OCI-LY7 (cell line): ENCODE measurements at regions not wholly inside any gene's neighbourhood (a gene's known extent, or its start where the extent isn't known, plus 50 kb on each side); places are given as distances from the start of the nearest gene placed in this dataset.

Experiments used
- BruUV-seq: library from RNA; stranded (reverse); fragments of 400-500 nt; replicated peaks from 2 replicates; lab custom pipeline; 2021; lab: Mats Ljungman, UMichigan
- CTCF ChIA-PET: fragments of 300-600 bp; sonication (Branson Sonifier 250); formaldehyde crosslinking; loops from one replicate; lab custom pipeline; 2022; ENCODE audit warnings: antibody characterized with exemption; ENCODE audit not compliant: unreplicated experiment; lab: Charles Lee
- POLR2A ChIA-PET: fragments of 300-600 bp; sonication (Branson Sonifier 250); formaldehyde crosslinking; loops from one replicate; lab custom pipeline; 2022; ENCODE audit warnings: antibody characterized with exemption; lab: Charles Lee
- DNase-seq: peaks from one replicate; pipeline ENCODE4 v3.0.0-alpha.2; 2015; ENCODE audit warnings: low spot score
- H2AFZ ChIP-seq: fragments of 200-600 bp; sonication (generic), shearing (Covaris generic); 2 replicates; pipeline ENCODE4 v1.6.1; 2014; ENCODE audit warnings: mild to moderate bottlenecking, antibody characterized with exemption, low read length, moderate library complexity
- H3K27ac ChIP-seq: fragments of 200-600 bp; sonication (generic); 2 replicates; pipeline ENCODE4 v1.5.1; 2014; ENCODE audit warnings: mixed run types, low read depth, mild to moderate bottlenecking, moderate library complexity, low read length, inconsistent platforms; ENCODE audit not compliant: poor library complexity, severe bottlenecking
- H3K36me3 ChIP-seq: fragments of 200-600 bp; sonication (generic); 2 replicates; pipeline ENCODE4 v1.6.1; 2014; ENCODE audit warnings: mild to moderate bottlenecking, antibody characterized with exemption, low read length, moderate library complexity, mixed read lengths; ENCODE audit not compliant: insufficient read depth
- H3K4me1 ChIP-seq: fragments of 200-600 bp; sonication (generic); 2 replicates; pipeline ENCODE4 v1.5.1; 2014; ENCODE audit warnings: mild to moderate bottlenecking, low read length; ENCODE audit not compliant: insufficient read depth, poor library complexity, severe bottlenecking
- H3K4me2 ChIP-seq: fragments of 200-600 bp; sonication (generic); 2 replicates; pipeline ENCODE4 v1.6.1; 2014; ENCODE audit warnings: mild to moderate bottlenecking, low read length
- H3K4me3 ChIP-seq: fragments of 200-600 bp; sonication (generic); 2 replicates; pipeline ENCODE4 v1.5.1; 2014; ENCODE audit warnings: mild to moderate bottlenecking, low read depth, low read length; ENCODE audit not compliant: poor library complexity, severe bottlenecking
- H3K79me2 ChIP-seq: fragments of 200-600 bp; sonication (generic); 2 replicates; pipeline ENCODE4 v1.6.1; 2016; ENCODE audit warnings: low read depth, mild to moderate bottlenecking, low read length, moderate library complexity, mixed read lengths; ENCODE audit not compliant: insufficient read depth
- H3K9me2 ChIP-seq: fragments of 200-600 bp; sonication (generic); 2 replicates; pipeline ENCODE4 v1.6.1; 2016; ENCODE audit warnings: mild to moderate bottlenecking, low read length, mixed read lengths; ENCODE audit not compliant: insufficient read depth
- H3K9me3 ChIP-seq: fragments of 200-600 bp; sonication (generic); 2 replicates; pipeline ENCODE4 v1.6.1; 2014; ENCODE audit warnings: mild to moderate bottlenecking, mixed run types, low read length, mixed read lengths
- H4K20me1 ChIP-seq: fragments of 200-600 bp; sonication (generic); 2 replicates; pipeline ENCODE4 v1.6.1; 2014; ENCODE audit warnings: mild to moderate bottlenecking, antibody characterized with exemption, low read length, moderate library complexity, mixed read lengths; ENCODE audit not compliant: insufficient read depth
- CTCF ChIP-seq: fragments of 200-600 bp; sonication (generic); conservative IDR thresholded peaks from 2 replicates; pipeline ENCODE4 v1.5.1; 2014; ENCODE audit warnings: mild to moderate bottlenecking, antibody characterized with exemption, low read length, moderate library complexity, mixed read lengths
- EZH2phosphoT487 ChIP-seq: fragments of 200-600 bp; sonication (generic); IDR thresholded peaks from 2 replicates; pipeline ENCODE4 v1.6.1; 2018; ENCODE audit warnings: low read depth, borderline replicate concordance, mild to moderate bottlenecking, mixed run types, antibody characterized with exemption, low read length, moderate library complexity, mixed read lengths
- intact Hi-C: fragments of 100-400 bp; cut with micrococcal nuclease; formaldehyde crosslinking; loops from one replicate; pipeline ENCODE4 v1.10.0; 2022; ENCODE audit not compliant: unreplicated experiment

- TF ChIP-seq EZH2phosphoT487 (no peak), CTCF (no peak)
- intact Hi-C loops: no loop called here
- Histone ChIP-seq H3K9me2 (no peaks in the 10 kb centered on the region), H3K79me2 (no peaks in the 10 kb centered on the region), H3K27ac (no peak overlapping the region), H3K4me1 (no peaks in the 10 kb centered on the region), H3K4me3 (no peak overlapping the region), H3K9me3 (no peaks in the 10 kb centered on the region), H4K20me1 (no peaks in the 10 kb centered on the region), H2AFZ (no peak overlapping the region), H3K4me2 (no peak overlapping the region), H3K36me3 (no peaks in the 10 kb centered on the region)
- no TSS peak for BruUV-seq
- CTCF ChIA-PET: no interaction called here
- POLR2A ChIA-PET: interaction anchor here (0.6 kb wide), 1 partner anchor 339 kb away, joined by 3 read pairs; no protein-coding TSS in a partner anchor
- DNase-seq: no peak
Measured at GRCh38 chr15:61777689-61778088, 282.6 kb downstream of the VPS13C start.

DNA sequence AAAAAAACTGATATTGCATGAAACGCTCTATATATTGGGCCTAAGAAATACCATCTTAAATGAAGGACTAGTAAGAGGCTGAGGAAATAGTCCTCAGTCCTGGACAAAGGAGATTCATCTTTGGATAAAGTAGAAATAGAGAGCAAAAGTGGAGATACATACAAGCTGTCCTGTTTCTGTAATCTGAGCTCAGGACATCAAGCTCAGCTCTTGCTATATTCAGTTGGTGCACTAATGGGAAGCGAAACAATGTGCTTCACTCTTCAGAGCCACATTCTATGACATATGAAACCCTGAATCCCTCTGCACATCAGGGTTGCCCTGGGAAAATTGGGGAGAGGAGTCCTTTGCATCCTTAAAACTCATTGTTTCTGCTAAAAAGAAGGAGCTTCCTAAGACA, 290.7 kb downstream of the VPS13C start:
- no peaks in the 10 kb centered on the region for H4K20me1 ChIP-seq
- DNase-seq: no peak
- ChIA-PET CTCF (no interaction called here), POLR2A (no interaction called here)
- no peaks in the 10 kb centered on the region for H3K79me2 ChIP-seq
- intact Hi-C loops: no loop called here
- BruUV-seq: no TSS peak
- H2AFZ ChIP-seq: no peak overlapping the region
- TF ChIP-seq EZH2phosphoT487 (no peak), CTCF (no peak)
- H3K9me3 ChIP-seq: no peaks in the 10 kb centered on the region
- H3K9me2 ChIP-seq: no peaks in the 10 kb centered on the region
- no peak overlapping the region for H3K4me2 ChIP-seq
- H3K4me3 ChIP-seq: no peak overlapping the region
- no peak overlapping the region for H3K27ac ChIP-seq
- H3K4me1 ChIP-seq: no peaks in the 10 kb centered on the region
- H3K36me3 ChIP-seq: no peaks in the 10 kb centered on the region

DNA sequence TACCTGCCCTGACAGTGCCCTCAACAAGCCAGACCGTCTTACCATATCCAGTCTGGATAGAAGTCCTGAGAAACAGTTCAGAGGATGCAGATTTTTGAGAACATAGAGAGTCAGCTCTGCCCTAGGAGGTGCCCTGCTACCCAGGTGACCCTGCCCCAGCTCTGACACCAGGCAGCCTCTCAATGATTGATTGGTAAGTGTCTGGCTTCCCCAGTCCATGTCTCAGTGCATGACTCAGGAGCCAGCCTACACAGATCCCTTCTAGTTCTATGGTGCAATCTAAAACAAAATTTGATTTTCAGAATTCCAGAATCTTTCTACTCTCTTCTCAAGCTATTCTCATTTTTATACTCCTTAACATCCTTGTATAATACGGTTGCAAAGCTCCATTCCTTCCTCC, 292.1 kb downstream of the VPS13C start:
- TF ChIP-seq CTCF: no peak
- no peak for TF ChIP-seq EZH2phosphoT487
- Histone ChIP-seq H3K79me2 (no peaks in the 10 kb centered on the region), H3K4me3 (no peak overlapping the region), H3K27ac (no peak overlapping the region), H2AFZ (no peak overlapping the region), H3K9me3 (no peaks in the 10 kb centered on the region), H4K20me1 (no peaks in the 10 kb centered on the region), H3K9me2 (no peaks in the 10 kb centered on the region), H3K36me3 (no peaks in the 10 kb centered on the region), H3K4me2 (no peak overlapping the region), H3K4me1 (no peaks in the 10 kb centered on the region)
- intact Hi-C loops: no loop called here
- CTCF ChIA-PET: no interaction called here
- POLR2A ChIA-PET: interaction anchor here (0.7 kb wide), 1 partner anchor 316 kb away, joined by 3 read pairs; no protein-coding TSS in a partner anchor
- BruUV-seq: no TSS peak
- DNase-seq: no peak
